ENCODE measurements at regions not wholly inside any gene's neighbourhood (a gene's known extent, or its start where the extent isn't known, plus 50 kb on each side); places are given as distances from the start of the nearest gene placed in this dataset.

DNA sequence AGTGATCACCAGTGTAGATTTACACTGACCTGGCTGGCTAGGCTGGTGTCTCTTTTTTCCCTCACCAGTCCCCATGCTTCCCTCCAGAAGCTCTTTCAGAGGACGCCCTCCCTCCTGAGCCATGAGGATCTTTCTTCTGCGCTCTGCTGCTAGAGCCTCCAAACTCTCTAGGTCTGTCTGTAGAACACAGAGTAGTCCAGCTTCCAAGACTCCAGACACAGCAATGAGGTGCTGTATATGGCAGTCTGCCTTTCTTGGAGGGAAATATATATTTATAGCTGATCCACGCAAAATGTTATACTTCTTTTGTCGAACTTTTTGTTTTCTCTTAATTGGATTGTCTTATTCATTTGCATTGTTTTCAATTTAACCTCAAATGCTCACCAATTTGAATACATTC is 1121.8 kb downstream of the ROBO2 start:
- no peak for DNase-seq

DNA sequence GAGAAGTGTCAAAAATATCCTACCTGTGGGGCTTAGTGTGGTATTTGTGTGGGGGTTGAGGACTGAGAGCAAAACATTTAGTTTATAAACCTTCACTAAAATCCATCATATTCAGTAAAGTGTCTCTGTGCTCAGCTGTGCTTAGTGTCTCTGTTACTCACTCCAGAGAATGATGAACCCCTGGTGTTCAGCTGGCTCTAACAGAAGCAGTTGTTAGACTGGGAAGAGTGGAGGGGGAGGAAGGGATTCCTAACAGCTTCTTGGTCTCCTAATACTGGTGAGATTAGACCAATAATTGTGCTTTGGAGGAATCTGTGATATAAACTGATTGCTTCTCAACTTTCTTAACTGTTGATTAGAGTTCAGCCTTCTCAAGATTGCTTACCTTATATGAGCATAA is 1123.5 kb downstream of the ROBO2 start:
- no peak for DNase-seq

DNA sequence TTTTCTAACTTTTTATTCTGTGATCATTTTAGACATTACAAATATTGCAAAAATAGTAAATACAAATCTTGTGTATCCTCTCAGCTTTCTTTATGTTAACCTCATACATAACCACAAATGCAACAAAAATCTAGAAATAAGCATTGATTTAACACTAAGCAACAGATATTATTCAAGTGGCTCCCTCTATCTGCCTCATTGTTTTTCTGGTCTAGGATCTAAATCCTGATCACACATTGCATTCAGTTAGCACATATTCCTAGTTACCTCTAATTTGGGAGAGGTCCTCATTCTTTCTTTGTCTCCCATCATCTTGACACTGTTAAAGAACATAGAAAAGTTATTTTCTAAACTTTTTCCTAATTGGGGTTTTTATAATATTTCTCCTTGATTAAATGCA is 1126.0 kb downstream of the ROBO2 start:
- no peak for DNase-seq

DNA sequence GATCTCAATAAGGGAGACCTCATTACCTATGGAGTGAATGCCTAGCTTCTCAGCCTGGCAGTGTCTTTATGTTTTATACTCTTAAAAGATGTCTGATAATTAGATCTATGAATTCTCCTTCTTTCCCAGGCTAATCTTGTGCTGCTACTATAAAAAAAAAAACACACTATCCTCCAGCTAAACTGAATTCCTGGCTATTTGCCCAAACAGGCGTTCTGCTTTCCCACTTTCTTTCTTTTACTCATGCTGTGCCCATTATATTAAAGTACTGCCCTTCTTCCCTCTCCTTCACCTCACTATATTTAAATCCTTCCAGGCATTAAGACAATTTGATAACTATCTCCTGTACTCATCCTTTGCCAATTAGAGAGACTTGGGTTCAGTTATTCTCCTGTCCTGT is 1134.9 kb downstream of the ROBO2 start:
- DNase-seq, result no peak

DNA sequence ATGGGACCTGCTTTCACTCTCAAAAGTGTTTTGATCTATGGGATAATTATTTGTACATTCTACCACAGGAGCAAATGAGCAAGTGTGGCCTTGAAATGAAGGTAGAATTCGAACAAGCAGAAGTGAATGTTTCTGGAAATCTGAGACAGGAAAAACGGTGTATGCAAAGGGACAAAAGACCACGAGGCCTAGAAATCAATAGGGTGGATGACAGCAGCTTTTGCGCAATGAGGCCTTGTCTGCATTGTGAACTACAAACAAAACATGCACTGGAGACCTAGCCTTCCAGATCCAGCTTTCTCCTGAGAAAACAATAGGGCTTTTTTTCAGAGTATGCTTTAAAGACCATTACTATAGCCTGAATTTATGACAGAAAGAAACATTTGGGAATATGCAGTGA is 1137.0 kb downstream of the ROBO2 start:
- DNase-seq, result no peak

DNA sequence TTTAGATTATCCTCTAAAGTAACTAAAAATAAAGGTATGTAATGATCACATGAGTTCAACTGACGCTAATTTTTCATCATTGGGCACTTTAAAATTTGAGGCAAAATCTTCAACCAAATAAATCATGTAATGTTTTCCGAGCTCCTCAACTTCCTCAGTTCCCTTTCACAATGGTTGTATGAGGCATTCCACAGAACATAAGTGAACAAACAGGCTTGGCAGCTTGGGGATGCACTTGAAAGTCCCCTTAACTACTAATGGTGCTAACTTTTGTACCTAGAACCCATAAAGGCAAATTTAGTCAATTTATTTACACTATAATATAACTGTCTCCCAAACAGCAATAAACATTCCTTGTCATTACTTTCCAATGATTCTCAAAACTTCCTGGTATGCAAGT is 1137.9 kb downstream of the ROBO2 start:
- no peak for DNase-seq

DNA sequence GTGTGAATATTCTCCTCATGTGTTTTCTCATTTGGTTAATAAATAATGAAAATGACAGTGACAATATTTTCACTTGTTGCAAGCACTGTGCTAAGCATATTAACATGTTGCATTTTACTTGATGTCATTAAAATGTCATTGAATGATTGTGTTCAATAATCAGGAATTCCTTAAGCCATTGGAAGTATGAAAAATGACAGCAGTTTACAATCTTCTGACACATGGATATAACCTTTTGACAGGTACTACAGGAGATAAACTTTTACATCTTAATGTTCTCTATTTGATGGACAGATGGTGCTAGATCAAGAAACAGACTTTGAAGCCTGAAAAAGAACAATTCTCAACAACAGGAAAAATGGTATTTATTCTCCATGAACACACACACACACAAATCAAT is 1138.3 kb downstream of the ROBO2 start:
- no peak for DNase-seq

DNA sequence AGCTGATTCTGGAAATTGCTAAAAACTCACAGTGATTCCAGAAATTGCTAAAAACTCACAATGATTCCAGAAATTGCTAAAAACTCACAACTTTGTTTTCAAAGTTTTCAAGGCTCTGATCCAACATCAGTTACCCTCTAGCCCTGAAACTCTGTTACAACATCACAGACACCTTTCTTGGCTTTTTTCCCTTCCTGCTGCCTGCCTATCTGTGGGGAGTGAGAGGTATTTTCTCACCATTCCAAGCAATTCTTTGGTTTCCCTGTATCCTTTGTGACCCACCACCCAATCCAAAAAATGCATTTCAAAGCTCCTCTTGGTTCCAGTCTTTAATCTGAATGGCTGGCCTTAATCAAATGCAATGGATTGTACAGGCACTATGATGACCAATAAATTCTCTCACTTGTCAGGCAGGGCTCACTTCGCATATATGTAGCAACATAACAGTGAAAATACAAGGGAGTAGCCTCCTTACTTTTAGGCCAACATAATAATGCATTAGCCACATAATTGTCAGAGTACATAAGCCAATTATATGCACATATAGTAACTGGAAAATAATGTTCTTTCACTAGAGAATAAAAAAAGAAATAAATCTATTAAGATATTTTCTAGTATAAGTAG is 1139.0 kb downstream of the ROBO2 start:
- no peak for DNase-seq

DNA sequence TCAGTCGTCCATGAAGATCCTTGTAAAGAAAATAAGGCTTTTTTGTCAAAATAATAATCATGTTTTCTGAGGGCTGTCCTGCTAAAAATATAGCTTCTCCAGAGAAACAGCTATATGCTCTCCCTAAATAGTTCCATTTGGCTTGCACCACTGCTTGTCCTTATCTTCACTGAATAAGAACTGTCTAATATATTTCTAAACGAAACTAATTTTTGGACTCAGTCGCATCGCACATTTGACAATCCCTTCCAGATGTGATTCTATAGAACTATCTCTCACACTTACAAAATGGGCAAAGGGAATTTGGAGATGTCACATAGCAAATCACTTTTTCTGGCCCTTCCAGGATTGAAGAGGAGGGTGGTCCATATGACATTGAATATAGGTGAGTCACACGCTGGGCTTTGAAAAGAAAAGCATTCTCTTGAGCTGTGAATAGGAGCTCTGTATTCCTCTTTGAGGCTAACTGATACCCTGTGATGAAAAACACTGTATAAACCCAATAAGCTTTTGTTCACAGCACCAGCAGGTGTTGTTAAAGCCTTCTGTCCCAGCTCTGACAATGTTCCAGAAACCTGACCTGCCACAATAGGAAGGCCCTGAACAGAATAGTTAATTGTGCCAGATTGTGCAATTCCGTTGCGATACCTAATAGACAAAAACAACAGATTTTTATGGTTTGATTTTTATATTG is 1144.2 kb downstream of the ROBO2 start:
- no peak for DNase-seq

DNA sequence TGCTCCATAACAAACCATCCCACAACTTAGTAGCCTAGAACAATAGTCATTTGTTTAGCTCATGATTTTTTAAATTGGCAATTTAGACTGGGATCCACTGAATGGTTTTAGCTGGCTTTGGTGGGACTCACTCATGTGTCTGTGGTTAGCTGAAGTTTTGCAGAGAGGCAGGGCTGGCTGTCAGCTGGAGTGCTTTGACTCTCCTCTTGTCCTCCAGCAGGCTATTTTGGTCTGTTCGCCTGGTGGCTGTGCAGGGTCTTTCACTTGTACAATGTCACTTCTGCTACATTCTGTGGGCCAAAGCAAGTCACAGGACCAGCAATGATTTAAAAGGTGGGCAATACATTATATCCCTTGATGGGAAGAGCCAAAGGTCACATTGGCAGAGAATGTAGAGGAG is 1146.5 kb downstream of the ROBO2 start:
- DNase-seq, result no peak

DNA sequence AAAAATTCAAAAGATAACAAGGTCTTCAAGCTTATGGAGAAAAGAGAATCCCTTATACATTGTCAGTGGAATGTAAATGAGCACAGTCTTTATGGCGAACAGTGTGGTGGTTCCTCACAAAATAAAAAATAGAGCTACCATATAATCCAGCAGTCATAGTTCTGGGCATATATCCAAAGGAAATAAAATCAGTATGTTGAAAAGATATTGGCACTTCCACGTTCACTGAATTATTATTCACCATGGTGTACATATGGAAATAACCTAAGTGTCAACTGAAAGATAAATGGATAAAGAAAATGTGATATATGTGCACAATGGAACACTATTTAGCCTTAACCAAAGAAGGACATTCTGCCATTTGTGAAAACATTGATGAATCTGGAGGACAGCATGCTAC is 1161.2 kb downstream of the ROBO2 start:
- no peak for DNase-seq

DNA sequence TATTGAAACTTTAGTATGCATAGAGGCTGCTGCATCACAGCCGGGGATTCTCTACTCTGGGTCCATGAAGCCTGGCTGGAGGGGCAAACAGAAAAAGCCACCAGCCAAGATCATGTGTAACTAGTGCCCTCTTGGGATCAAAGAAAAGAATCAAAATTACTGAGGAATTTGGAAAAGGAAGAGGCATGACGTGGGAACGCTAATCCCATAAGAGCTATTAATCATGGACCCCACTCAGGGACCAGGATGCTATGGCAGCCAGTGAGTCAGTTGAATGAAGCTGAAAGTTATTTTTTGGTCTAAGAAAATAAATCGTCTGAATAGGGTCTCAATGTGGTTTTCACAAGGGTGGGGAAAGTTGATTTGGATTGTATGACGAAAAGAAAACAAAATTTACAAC is 1165.1 kb downstream of the ROBO2 start:
- no peak for DNase-seq

DNA sequence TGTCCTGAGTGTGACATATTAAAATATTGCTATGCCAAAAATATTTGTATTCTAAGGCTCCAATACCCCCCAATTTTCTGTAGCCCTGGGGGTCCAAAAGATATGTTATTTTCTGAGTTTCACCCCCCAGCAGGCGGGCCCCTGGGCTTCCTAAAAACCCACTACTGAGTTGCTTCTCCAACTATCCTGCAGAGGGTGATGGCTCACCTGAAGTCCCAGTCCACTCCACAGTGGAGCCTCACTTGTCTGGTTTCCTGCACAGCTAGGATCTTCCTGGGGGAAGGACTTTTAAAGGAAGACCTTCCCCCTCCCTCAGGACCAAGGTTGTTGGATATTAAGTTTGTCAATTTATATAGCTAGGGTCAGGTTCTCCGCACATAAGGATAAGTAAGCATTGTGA is 1181.4 kb downstream of the ROBO2 start:
- no peak for DNase-seq

DNA sequence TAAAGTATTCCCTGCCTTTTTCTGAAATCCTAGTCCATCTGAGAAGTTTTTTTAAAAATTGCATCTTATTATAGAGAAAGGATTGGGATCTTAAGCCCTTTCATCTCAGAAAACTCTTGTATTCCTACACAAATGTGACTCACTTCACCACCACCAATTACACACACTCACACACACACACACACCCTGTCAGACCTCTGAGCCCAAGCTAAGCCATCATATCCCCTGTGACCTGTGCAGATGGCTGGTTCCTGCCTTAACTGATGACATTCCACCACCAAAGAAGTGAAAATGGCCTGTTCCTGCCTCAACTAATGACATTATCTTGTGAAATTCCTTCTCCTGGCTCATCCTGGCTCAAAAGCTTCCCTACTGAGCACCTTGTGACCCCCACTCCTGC is 1181.9 kb downstream of the ROBO2 start:
- DNase-seq, result no peak

DNA sequence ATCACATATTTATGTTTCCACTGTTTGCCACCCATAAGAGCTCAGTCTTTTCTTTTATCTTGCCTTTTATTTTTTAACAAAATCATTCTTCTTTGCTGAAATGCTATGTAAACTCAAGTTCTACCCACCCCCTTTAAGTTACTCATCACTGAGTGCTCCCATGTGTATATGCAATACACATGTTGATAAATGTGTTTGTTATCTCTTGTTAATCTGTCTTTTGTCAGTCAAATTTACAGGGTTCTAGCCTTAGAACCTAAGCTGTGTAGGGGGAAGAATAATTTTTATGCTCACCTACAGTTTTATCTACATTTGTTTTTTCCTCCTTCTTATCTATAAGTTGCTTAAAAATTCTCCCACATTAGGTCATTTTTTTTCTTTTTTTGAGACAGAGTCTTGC is 1195.9 kb downstream of the ROBO2 start:
- DNase-seq, result no peak

DNA sequence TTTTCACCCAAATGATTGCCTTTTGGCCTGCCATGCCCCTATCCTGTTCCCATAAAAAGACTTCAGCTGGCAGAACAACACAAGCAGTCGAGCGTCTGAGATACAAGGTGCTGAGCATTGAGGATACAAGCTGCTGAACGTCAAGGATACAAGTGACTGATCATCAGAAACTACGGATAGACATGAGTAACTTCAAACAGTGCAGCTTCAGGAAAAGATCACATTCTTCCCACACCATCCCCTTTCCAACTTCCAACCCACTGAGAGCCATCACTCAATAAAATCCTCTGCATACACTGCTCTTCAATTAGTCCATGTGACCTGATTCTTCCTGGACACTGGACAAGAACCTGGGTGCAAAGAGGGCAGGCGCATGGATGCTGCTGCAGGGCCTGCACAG is 1198.9 kb downstream of the ROBO2 start:
- no peak for DNase-seq

DNA sequence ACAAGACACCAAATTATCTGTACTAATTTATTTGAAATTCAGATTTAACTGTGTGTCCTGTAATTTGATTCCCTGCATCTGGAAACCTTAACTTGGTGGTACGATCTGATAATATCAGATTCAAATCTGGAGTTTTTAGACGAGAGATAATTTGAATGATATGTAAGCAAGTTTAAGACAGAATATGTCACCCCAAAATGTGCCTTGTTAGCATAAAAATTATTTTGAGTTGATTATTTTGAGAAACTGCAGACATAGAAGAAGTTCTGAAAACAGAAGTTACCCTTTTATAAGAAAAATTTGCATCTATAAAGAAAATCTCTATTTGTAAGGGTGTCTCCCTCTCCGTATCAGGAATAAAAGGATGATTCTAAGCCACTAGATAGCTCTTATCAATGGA is 1202.8 kb downstream of the ROBO2 start:
- no peak for DNase-seq

DNA sequence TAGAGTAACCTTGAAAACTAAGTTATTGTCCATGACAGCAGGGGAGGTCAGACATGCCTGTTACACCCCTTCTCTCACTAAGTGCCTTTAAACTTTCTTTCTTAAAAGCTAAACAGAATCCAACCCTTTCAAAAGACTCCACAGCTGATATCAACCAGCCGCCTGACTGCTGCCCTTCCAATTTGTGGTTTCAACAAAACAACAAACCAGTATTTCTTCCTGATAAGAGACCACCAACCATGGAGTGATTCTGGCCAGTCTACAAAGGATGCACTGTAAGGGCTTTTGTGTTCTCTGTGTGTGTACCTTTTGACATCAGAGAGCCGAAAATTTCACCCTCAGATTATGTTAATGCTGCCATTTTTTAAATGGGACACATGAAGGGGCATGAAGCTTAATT is 1204.2 kb downstream of the ROBO2 start:
- DNase-seq, result no peak

DNA sequence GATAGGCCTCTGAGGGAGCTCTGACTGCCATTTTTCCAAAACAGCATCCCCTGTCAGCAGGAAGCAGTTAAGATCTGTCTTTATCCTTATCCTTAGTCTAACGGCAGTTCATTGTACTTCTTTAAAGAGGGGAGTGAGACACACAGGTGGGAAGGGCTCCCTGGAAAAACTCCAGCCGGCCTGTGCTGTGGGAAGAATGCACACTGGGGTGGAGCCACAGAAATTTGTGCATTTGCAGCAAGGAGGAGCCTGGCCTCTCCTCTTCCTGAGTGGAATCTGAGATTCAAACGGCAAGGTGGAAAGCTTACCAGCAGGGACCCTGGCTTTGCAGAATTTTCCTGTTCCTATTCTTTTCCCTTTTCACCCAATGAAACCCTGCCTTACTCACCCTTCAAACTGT is 1209.4 kb downstream of the ROBO2 start:
- DNase-seq, result no peak

DNA sequence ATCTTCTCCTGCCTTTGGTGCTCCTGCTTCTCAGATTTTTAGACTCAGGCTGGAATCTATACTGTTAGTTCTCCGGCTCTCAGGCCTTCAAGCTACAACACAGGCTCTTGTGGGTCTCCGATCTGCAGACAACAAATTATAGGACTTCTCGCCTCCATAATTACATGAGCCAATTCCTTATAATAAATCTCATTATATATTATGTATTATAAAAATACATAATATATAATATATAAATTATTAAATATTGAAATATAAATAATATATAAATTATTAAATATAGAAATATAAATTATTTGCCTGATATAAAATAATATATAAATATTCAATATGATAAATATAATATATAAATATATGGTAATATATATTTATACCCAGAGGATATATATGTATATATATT is 1214.0 kb downstream of the ROBO2 start:
- no peak for DNase-seq

DNA sequence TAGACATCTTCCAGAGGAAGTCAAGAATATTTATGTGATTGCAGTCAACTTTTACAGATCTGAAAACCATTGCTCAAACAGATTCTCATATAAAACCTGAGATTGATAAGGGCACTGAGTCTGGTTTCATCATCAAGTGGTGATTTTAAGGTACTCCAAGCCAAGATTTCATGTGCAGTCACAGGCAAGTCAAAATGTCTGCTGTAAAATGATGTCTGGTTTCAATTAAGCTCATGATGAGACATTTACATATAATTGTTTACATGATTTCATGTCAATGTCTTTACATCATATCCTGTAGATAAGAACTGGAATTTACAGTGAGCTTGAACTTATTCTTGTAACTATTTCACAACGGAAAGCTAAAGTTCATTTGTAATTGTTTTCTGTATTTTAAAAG is 1215.5 kb downstream of the ROBO2 start:
- DNase-seq, result no peak

DNA sequence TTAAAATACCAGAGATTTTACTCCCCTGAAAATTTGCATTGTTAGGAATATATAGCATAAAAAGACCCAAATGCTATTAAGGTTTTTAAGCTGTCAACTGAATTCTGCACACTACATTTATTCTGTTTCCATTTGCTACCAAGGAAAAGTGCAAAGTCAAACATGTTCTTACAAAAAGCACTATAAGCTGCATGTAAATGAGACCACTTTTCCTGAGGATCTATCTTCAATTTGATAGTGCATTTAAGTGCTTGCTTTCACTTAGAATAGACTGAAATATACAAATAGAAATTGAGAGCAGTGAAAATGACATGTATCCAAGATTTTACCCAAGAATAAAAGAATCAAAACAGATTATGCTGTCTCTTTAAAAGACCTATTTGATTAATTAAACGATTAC is 1216.2 kb downstream of the ROBO2 start:
- DNase-seq, result no peak

DNA sequence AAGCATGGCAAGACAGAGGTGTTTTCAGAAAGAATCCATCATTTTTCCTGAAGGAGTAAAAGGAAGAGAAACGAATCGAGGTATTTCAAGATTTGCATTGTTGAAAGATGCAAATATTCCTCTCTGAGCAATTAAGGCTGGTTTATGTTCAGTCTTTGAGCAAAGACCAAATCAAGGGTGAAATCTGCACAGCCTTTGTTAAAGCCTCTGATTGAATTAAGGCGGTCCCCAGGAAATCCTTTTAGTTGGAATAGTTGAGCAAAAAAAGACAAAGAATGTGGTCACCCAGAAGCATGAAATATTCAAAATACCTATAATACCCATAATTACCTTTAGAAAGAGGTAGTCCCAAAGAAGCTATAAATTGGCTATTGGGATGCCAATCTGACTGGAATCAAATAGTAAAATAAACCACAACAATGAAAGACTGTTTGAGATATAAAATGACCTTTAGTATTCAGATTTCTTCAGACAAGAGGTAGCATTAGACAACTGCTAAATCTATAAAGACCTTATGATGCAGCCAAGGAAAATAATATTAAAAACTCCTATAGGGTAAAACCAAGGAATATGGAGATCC is 1218.1 kb downstream of the ROBO2 start:
- DNase-seq, result no peak

DNA sequence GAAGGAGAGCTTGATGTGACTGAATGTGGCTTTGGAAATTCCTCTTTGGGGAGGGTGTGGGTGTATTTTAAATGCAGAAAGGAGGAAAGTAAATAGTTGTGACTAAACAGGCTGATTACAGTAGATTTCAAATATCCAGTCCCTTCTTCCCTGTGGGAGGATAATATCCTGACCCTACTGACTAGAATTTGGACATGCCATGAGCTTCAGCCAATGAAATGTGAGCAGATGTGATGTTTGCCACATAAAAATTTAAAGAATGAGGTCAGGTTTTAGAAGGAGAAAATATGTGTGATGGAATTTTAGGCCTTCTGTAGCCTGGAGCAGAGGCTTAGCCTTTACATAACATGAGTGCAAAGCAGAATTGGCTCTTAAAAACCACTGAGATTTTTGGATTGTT is 1218.9 kb downstream of the ROBO2 start:
- no peak for DNase-seq

DNA sequence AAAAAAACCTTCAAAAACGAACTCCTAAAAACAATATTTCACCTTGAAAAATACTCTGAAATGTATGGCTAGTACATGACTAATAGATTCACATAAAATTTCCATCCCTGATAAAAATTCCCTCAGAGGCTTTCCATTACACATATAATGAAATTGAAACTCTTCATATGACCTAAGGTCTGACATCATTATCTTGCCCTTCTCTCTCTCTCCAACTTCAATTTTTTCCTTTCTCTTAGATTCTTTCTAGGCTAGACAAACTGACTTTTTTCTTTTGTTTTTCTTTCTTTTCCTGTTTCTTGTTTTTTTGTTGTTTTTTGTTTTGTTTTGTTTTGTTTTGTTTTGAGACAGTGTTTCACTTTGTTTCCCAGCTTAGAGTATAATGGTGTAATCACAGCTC is 1220.5 kb downstream of the ROBO2 start:
- no peak for DNase-seq

Data from activated CD8-positive, alpha-beta memory T cell treated with anti-CD3 and anti-CD28 coated beads, Interleukin-2, amount 50 U/mL, for 4 hours (primary cell).